ENCODE measurements at regions not wholly inside any gene's neighbourhood (a gene's known extent, or its start where the extent isn't known, plus 50 kb on each side); places are given as distances from the start of the nearest gene placed in this dataset.

GRCh38 chr9:31302620-31303418 is 1081.6 kb upstream of the ACO1 start:
- CTCF ChIA-PET, result interaction anchor here (0.7 kb wide), 1 partner anchor 657 kb away, joined by 3 read pairs; no protein-coding TSS in a partner anchor
- POLR2A ChIA-PET (ENCODE audit: unreplicated experiment), result no interaction called here

More at GRCh38 chr9:31302620-31303418, 1081.6 kb upstream of the ACO1 start:
- no CpG with 5 or more reads among the region's 4 CpGs for WGBS, 2 experiments (ENCODE audit: extremely low coverage in 2 of 2, insufficient read length in 1 of 2)
- no peak overlapping the region for H2AFZ ChIP-seq (replicated peaks; ENCODE audit: low read length, poor library complexity)
- no peak overlapping the region for H3K4ac ChIP-seq (ENCODE audit: low read depth, low read length)
- no peak overlapping the region for H2AK9ac ChIP-seq (replicated peaks; ENCODE audit: low read depth, low read length, poor library complexity)
- no peak overlapping the region for H3K14ac ChIP-seq (replicated peaks; ENCODE audit: low read depth, low read length)
- no peak overlapping the region for H4K91ac ChIP-seq (ENCODE audit: insufficient read depth, low read depth, low read length)
- no peak overlapping the region for H3K56ac ChIP-seq (ENCODE audit: extremely low read depth, insufficient read depth, low read length)
- no peak overlapping the region for H2BK15ac ChIP-seq (ENCODE audit: low read depth, low read length)
- H2BK120ac ChIP-seq (ENCODE audit: low read depth, low read length), result no peak overlapping the region
- no peak overlapping the region for H4K8ac ChIP-seq (ENCODE audit: low read depth in 2 of 2, low read length in 2 of 2)
- H3K4me1 ChIP-seq (ENCODE audit: control insufficient read depth, insufficient read depth, low read length), result no peaks in the 10 kb centered on the region
- H3K4me2 ChIP-seq (ENCODE audit: low read depth, low read length), result no peak overlapping the region
- H3K79me1 ChIP-seq (ENCODE audit: low read depth in 1 of 2, low read length in 2 of 2), result no peaks in the 10 kb centered on the region
- no peak for TF ChIP-seq USF2 (IDR thresholded peaks at IDR 0.05; ENCODE audit: low read depth, low read length)
- TF ChIP-seq CEBPB (IDR thresholded peaks at IDR 0.05; ENCODE audit: low read depth, low read length), result no peak
- TF ChIP-seq BHLHE40 (IDR thresholded peaks at IDR 0.05; ENCODE audit: low read depth, low read length), result no peak
- TF ChIP-seq RFX5 (IDR thresholded peaks at IDR 0.05; ENCODE audit: low read depth, low read length), result no peak
- no peak for TF ChIP-seq MAZ (IDR thresholded peaks at IDR 0.05; ENCODE audit: borderline replicate concordance, low read depth, low read length)
- TF ChIP-seq FOS (IDR thresholded peaks at IDR 0.05; ENCODE audit: low read depth, low read length), result no peak
- no peak for TF ChIP-seq MAFK (IDR thresholded peaks at IDR 0.05; ENCODE audit: low read depth, low read length)
- no peak for TF ChIP-seq RCOR1 (IDR thresholded peaks at IDR 0.05; ENCODE audit: insufficient replicate concordance, low read length)
- no peak for TF ChIP-seq RAD21 (IDR thresholded peaks at IDR 0.05; ENCODE audit: low read length)
- no peak for TF ChIP-seq SMC3 (IDR thresholded peaks at IDR 0.05; ENCODE audit: low read depth, low read length)
- TF ChIP-seq CHD1 (IDR thresholded peaks at IDR 0.05; ENCODE audit: low read depth, low read length), result no peak
- in situ Hi-C loops (cut with MboI; ENCODE audit: low sequenced_read_pairs) (no loop called here), intact Hi-C loops (cut with micrococcal nuclease) (no loop called here), dilution Hi-C loops (cut with HindIII; ENCODE audit: low sequenced_read_pairs, unreplicated experiment) (no loop called here)
- H3K36me3 ChIP-seq (ENCODE audit: control insufficient read depth, insufficient read depth, low read length), result no peaks in the 10 kb centered on the region
- H4K5ac ChIP-seq (ENCODE audit: low read depth, low read length), result no peak overlapping the region
- no peaks in the 10 kb centered on the region for H4K20me1 ChIP-seq (ENCODE audit: insufficient read depth, low read length)
- H3K27me3 ChIP-seq (ENCODE audit: control insufficient read depth, insufficient read depth, low read length), result no peaks in the 10 kb centered on the region
- no peak overlapping the region for H3K23ac ChIP-seq (ENCODE audit: low read depth, low read length)
- BruUV-seq (replicated peaks), result no TSS peak
- ATAC-seq (ENCODE audit: low read depth) (no peak), DNase-seq (no peak)
- H3K4me3 ChIP-seq (ENCODE audit: insufficient read depth, low read depth, low read length), result no peak overlapping the region
- no peak overlapping the region for H3K27ac ChIP-seq (ENCODE audit: insufficient read depth, low read length)
- H2BK20ac ChIP-seq (ENCODE audit: low read depth, low read length), result no peak overlapping the region
- no peak overlapping the region for H3K9ac ChIP-seq (ENCODE audit: low read depth, low read length)
- H3K9me1 ChIP-seq (ENCODE audit: insufficient read depth, low read length), result no peaks in the 10 kb centered on the region
- no peak overlapping the region for H3K18ac ChIP-seq (ENCODE audit: low read depth, low read length)
- no peaks in the 10 kb centered on the region for H3K9me3 ChIP-seq (ENCODE audit: control insufficient read depth, insufficient read depth, low read length)
- no peak overlapping the region for H2BK5ac ChIP-seq (ENCODE audit: low read depth, low read length, poor library complexity, severe bottlenecking)
- H2AK5ac ChIP-seq (ENCODE audit: low read depth, low read length), result no peak overlapping the region
